CD4-positive, alpha-beta T cell (primary cell): ENCODE measurements at regions not wholly inside any gene's neighbourhood (a gene's known extent, or its start where the extent isn't known, plus 50 kb on each side); places are given as distances from the start of the nearest gene placed in this dataset.

Experiments
- ATAC-seq: fragments of 200-7000 bp; cut with Tn5 transposase; one replicate; pipeline ENCODE4 v1.10.0; 2022; ENCODE audit warnings: mild to moderate bottlenecking; ENCODE audit not compliant: poor library complexity
- CTCF ChIA-PET: fragments of 350-600 bp; sonication (Branson Sonifier 250); formaldehyde crosslinking; loops from one replicate; lab custom pipeline; 2021; ENCODE audit warnings: antibody characterized with exemption, inconsistent platforms; lab: Charles Lee
- POLR2A ChIA-PET: fragments of 350-600 bp; sonication (Branson Sonifier 250); formaldehyde crosslinking; loops from one replicate; lab custom pipeline; 2021; ENCODE audit warnings: antibody characterized with exemption, inconsistent platforms; lab: Charles Lee
- DNase-seq, 14 experiments: peaks; one replicate each; pipeline ENCODE4 v3.0.0-alpha.2; 2013 to 2020; ENCODE audit warnings: mixed read lengths in 2 of 14
- H3K27ac ChIP-seq, 2 donors: one replicate each; pipeline versions ENCODE4 v1.5.1 to v1.7.0; 2013; ENCODE audit warnings: low read length in 2 of 2, low read depth in 1 of 2, mild to moderate bottlenecking in 1 of 2
- H3K27me3 ChIP-seq, 2 experiments: 1 replicate in 1 of 2; 2 replicates in 1 of 2; pipeline versions ENCODE4 v1.6.1 to v1.7.0; 2013; ENCODE audit warnings: low read length in 2 of 2, control low read depth in 1 of 2, mild to moderate bottlenecking in 1 of 2, moderate library complexity in 1 of 2; ENCODE audit not compliant: insufficient read depth in 2 of 2, control insufficient read depth in 1 of 2
- H3K36me3 ChIP-seq: one replicate; pipeline ENCODE4 v1.6.1; 2013; ENCODE audit warnings: low read length, control low read depth; ENCODE audit not compliant: insufficient read depth
- H3K4me1 ChIP-seq: one replicate; pipeline ENCODE4 v1.6.1; 2013; ENCODE audit warnings: low read length, control low read depth; ENCODE audit not compliant: insufficient read depth
- H3K4me3 ChIP-seq: one replicate; pipeline ENCODE4 v1.5.1; 2013; ENCODE audit warnings: mild to moderate bottlenecking, low read length, moderate library complexity
- H3K9me3 ChIP-seq, 2 experiments: 1 replicate in 1 of 2; 2 replicates in 1 of 2; pipeline versions ENCODE4 v1.6.1 to v1.7.0; 2013; ENCODE audit warnings: low read length in 2 of 2, mild to moderate bottlenecking in 2 of 2, control low read depth in 1 of 2, moderate library complexity in 1 of 2; ENCODE audit not compliant: control insufficient read depth in 1 of 2, insufficient read depth in 1 of 2
- H3K27ac Mint-ChIP-seq: one replicate; pipeline ENCODE4 v1.8.0; 2020; ENCODE audit warnings: mixed read lengths
- H3K27me3 Mint-ChIP-seq: one replicate; pipeline ENCODE4 v1.8.0; 2021; ENCODE audit warnings: mixed read lengths
- H3K36me3 Mint-ChIP-seq: one replicate; pipeline ENCODE4 v1.8.0; 2021; ENCODE audit warnings: low read depth, mixed read lengths
- H3K4me1 Mint-ChIP-seq: one replicate; pipeline ENCODE4 v1.8.0; 2021; ENCODE audit warnings: low read depth, mixed read lengths
- H3K4me3 Mint-ChIP-seq: one replicate; pipeline ENCODE4 v1.8.0; 2020; ENCODE audit warnings: mild to moderate bottlenecking, mixed read lengths
- H3K9me3 Mint-ChIP-seq: one replicate; pipeline ENCODE4 v1.8.0; 2020; ENCODE audit warnings: mixed read lengths
- intact Hi-C, 2 experiments: fragments of 100-400 bp; cut with DNase I in 1 of 2; cut with micrococcal nuclease in 1 of 2; formaldehyde crosslinking; loops; one replicate each; pipeline versions ENCODE4 v1.15.1 to v1.9.0; 2023 to 2025; cut with DNase I, micrococcal nuclease
- TF ChIP-seq, protein P1 (sequence below): fragments of 200-600 bp; IDR thresholded peaks from one replicate; pipeline ENCODE4 v1.8.0; 2022; ENCODE audit warnings: antibody characterized with exemption, mild to moderate bottlenecking

DNA sequence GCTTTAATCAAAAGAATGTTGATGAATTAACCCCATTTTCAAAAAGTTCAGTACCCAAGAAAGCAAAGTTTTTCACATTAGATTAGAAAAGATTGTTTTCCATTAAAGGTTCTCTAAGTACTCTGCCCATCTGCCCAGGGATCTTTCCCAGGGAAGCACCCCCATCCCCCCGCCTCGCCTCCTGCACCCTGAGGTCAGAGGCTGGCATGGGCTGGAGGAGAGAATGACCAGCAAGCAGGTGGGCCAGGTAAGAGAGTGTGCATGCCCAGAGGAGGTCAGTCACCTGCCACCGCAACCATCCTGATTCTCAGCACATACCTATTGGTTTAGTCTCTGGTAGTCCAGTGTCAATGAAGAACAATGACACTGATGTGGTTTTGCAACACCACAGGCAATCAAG is 279.4 kb upstream of the ZNF507 start:
- no peak overlapping the region for H3K27ac ChIP-seq
- DNase-seq = no peak
- Mint-ChIP-seq H3K4me1 (no peaks in the 10 kb centered on the region), H3K4me3 (no peak overlapping the region), H3K27ac (no peak overlapping the region), H3K36me3 (no peaks in the 10 kb centered on the region), H3K9me3 (no peaks in the 10 kb centered on the region), H3K27me3 (no peaks in the 10 kb centered on the region)
- no peaks in the 10 kb centered on the region for H3K36me3 ChIP-seq
- no peak for ATAC-seq
- H3K27me3 ChIP-seq = no peaks in the 10 kb centered on the region
- POLR2A ChIA-PET = no interaction called here
- CTCF ChIA-PET = no interaction called here
- H3K4me3 ChIP-seq = no peak overlapping the region
- H3K4me1 ChIP-seq = no peaks in the 10 kb centered on the region
- intact Hi-C loops = no loop called here
- H3K9me3 ChIP-seq = peaks cover 0 to 10% of the 10 kb centered on the region in 2 experiments
- TF ChIP-seq, protein P1, sequence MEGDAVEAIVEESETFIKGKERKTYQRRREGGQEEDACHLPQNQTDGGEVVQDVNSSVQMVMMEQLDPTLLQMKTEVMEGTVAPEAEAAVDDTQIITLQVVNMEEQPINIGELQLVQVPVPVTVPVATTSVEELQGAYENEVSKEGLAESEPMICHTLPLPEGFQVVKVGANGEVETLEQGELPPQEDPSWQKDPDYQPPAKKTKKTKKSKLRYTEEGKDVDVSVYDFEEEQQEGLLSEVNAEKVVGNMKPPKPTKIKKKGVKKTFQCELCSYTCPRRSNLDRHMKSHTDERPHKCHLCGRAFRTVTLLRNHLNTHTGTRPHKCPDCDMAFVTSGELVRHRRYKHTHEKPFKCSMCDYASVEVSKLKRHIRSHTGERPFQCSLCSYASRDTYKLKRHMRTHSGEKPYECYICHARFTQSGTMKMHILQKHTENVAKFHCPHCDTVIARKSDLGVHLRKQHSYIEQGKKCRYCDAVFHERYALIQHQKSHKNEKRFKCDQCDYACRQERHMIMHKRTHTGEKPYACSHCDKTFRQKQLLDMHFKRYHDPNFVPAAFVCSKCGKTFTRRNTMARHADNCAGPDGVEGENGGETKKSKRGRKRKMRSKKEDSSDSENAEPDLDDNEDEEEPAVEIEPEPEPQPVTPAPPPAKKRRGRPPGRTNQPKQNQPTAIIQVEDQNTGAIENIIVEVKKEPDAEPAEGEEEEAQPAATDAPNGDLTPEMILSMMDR = no peak

DNA sequence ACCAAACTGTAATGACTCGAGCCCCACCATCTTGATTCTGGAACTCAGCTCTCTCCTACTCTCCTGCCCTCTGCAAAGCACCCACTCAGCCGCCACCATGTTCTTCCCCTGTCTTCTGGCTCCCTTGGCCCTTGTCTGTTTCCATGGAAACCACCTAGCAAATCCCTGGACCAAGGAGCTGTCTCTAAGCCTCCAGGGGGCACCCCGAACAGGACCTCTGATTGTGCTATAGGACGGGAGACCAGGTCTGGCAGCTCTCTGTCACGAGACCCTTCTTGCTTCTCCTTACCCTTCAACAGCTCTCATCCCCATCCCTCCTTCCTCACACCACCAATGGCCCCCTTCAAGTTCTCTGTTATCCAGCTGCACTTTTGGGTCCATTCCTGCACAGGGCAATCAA is 277.7 kb upstream of the ZNF507 start:
- CTCF ChIA-PET = no interaction called here
- DNase-seq (no peak), ATAC-seq (no peak)
- POLR2A ChIA-PET = no interaction called here
- H3K36me3 ChIP-seq = no peaks in the 10 kb centered on the region
- no peaks in the 10 kb centered on the region for H3K4me1 Mint-ChIP-seq
- H3K9me3 ChIP-seq = peaks cover 0 to 10% of the 10 kb centered on the region in 2 experiments
- no peaks in the 10 kb centered on the region for H3K27me3 Mint-ChIP-seq
- no peak overlapping the region for H3K27ac ChIP-seq
- no peaks in the 10 kb centered on the region for H3K9me3 Mint-ChIP-seq
- intact Hi-C loops = no loop called here
- H3K4me3 ChIP-seq = no peak overlapping the region
- no peak overlapping the region for H3K4me3 Mint-ChIP-seq
- H3K27me3 ChIP-seq = no peaks in the 10 kb centered on the region
- H3K27ac Mint-ChIP-seq = no peak overlapping the region
- TF ChIP-seq, protein P1 = no peak
- no peaks in the 10 kb centered on the region for H3K36me3 Mint-ChIP-seq
- H3K4me1 ChIP-seq = no peaks in the 10 kb centered on the region

DNA sequence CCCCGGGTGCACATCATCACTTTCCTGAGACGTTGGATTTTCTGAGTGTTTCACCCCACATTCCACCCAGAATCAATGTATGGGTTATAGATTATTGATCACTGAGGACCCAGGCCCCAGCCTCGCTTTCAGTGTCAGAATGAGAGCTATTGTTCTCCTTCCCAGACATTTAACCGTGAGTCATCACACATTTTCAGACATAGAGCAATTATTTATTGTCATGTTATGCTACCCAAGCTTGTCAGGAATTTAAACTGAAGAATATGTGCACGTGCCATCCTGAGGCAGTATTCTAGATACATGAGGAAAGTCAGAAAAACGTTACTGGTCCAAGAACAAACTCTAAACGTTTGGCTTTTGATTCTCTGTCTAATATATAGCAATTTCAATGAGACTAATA is 276.6 kb upstream of the ZNF507 start:
- TF ChIP-seq, protein P1 = no peak
- Mint-ChIP-seq H3K4me3 (no peak overlapping the region), H3K9me3 (no peaks in the 10 kb centered on the region), H3K4me1 (no peaks in the 10 kb centered on the region), H3K27ac (no peak overlapping the region), H3K36me3 (no peaks in the 10 kb centered on the region), H3K27me3 (peaks cover 2% of the 10 kb centered on the region)
- ChIA-PET CTCF (no interaction called here), POLR2A (no interaction called here)
- DNase-seq (no peak), ATAC-seq (no peak)
- Histone ChIP-seq H3K4me1 (no peaks in the 10 kb centered on the region), H3K36me3 (no peaks in the 10 kb centered on the region), H3K4me3 (no peak overlapping the region), H3K27me3 (no peaks in the 10 kb centered on the region), H3K27ac (no peak overlapping the region), H3K9me3 (peaks cover 0 to 7% of the 10 kb centered on the region in 2 experiments)
- intact Hi-C loops = no loop called here
